GM06990 (cell line): ENCODE measurements at regions not wholly inside any gene's neighbourhood (a gene's known extent, or its start where the extent isn't known, plus 50 kb on each side); places are given as distances from the start of the nearest gene placed in this dataset.
"Not testable (repeated sequence)": the region's sequence is repeated elsewhere in the genome, so short reads cannot be mapped to it uniquely, and the experiment has no call there.

Source experiments
- DNase-seq: peaks from one replicate; pipeline ENCODE4 v3.0.0-alpha.2; 2011; ENCODE audit not compliant: insufficient read length; ENCODE audit errors: extremely low read depth
- H3K27me3 ChIP-seq: replicated peaks from 2 replicates; pipeline ENCODE4 v1.6.0; 2011; ENCODE audit warnings: low read length; ENCODE audit not compliant: control insufficient read depth, insufficient read depth
- H3K36me3 ChIP-seq: 2 replicates; pipeline ENCODE4 v1.5.1; 2011; ENCODE audit warnings: low read length; ENCODE audit not compliant: control insufficient read depth, insufficient read depth
- H3K4me3 ChIP-seq: replicated peaks from 2 replicates; pipeline ENCODE4 v1.5.1; 2011; ENCODE audit warnings: low read depth, mild to moderate bottlenecking, control low read depth, low read length
- TF ChIP-seq, protein P1 (sequence below): IDR thresholded peaks from 2 replicates; pipeline ENCODE4 v1.5.1; 2011; ENCODE audit warnings: low read length, control low read depth, mild to moderate bottlenecking, inconsistent platforms; ENCODE audit not compliant: insufficient read depth, poor library complexity, severe bottlenecking

DNA sequence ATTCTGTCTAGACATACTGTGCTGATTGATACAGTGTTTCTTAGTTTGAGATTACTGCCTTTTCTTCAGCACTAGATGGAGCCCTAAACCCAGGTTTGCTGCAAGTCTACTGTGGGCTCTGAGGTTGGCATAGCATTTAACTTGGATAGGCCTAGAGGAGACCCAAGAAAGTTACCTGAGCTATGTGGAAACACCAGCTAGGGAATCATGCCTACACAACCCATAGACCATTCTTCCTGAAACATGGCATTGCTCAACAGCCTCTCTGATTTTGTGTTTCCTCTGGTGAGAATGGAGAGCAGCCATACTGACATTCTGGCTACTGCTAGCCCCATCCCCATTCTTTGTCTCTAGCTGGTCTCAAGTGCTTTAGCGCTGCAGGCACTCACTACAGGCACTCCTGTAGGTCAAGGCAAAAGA is 287.7 kb upstream of the PCDH18 start:
- TF ChIP-seq, protein P1, sequence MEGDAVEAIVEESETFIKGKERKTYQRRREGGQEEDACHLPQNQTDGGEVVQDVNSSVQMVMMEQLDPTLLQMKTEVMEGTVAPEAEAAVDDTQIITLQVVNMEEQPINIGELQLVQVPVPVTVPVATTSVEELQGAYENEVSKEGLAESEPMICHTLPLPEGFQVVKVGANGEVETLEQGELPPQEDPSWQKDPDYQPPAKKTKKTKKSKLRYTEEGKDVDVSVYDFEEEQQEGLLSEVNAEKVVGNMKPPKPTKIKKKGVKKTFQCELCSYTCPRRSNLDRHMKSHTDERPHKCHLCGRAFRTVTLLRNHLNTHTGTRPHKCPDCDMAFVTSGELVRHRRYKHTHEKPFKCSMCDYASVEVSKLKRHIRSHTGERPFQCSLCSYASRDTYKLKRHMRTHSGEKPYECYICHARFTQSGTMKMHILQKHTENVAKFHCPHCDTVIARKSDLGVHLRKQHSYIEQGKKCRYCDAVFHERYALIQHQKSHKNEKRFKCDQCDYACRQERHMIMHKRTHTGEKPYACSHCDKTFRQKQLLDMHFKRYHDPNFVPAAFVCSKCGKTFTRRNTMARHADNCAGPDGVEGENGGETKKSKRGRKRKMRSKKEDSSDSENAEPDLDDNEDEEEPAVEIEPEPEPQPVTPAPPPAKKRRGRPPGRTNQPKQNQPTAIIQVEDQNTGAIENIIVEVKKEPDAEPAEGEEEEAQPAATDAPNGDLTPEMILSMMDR: peak; percentile 59
- Histone ChIP-seq H3K4me3 (no peak overlapping the region), H3K36me3 (no peaks in the 10 kb centered on the region), H3K27me3 (no peaks in the 10 kb centered on the region)
- DNase-seq: no peak

- H3K27me3 ChIP-seq: no peaks in the 10 kb centered on the region
- no peaks in the 10 kb centered on the region for H3K36me3 ChIP-seq
- no peak for DNase-seq
- H3K4me3 ChIP-seq: no peak overlapping the region
- TF ChIP-seq, protein P1: no peak
Measured at GRCh38 chr4:137812258-137812657, 280.0 kb upstream of the PCDH18 start.

GRCh38 chr4:137806420-137806819 is 274.1 kb upstream of the PCDH18 start:
- H3K36me3 ChIP-seq: no peaks in the 10 kb centered on the region
- TF ChIP-seq, protein P1: no peak
- H3K4me3 ChIP-seq: no peak overlapping the region
- no peak for DNase-seq
- H3K27me3 ChIP-seq: no peaks in the 10 kb centered on the region

DNA sequence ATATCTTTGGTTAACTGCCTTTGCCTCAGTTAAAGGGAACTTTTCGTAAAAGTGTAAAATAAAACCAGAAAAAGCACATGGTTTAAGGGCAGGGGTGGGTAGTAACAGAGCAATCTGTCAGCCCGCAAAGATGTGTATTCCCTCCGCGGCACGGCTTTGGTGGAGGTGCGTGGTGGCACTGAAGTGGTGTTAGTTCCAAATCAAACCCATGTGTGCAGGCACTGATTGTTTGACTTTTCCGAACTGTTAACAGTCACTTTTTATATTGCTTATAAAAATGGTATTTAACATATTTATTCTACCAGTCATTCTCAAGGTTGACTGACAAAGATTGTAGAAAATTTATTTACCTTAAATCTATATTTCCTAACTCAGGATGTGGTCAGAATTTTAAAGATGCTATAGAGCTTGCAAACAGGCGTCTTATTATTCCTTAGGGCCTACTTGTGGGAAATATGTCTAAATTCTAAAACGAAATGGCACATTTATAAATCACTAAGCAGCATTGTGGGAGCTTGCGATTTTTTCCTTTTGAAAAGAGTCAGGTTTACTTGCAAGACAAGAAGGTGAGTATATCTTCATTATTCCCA is 272.7 kb upstream of the PCDH18 start:
- no peak overlapping the region for H3K4me3 ChIP-seq
- no peaks in the 10 kb centered on the region for H3K27me3 ChIP-seq
- DNase-seq: no peak
- H3K36me3 ChIP-seq: no peaks in the 10 kb centered on the region
- TF ChIP-seq, protein P1: no peak

DNA sequence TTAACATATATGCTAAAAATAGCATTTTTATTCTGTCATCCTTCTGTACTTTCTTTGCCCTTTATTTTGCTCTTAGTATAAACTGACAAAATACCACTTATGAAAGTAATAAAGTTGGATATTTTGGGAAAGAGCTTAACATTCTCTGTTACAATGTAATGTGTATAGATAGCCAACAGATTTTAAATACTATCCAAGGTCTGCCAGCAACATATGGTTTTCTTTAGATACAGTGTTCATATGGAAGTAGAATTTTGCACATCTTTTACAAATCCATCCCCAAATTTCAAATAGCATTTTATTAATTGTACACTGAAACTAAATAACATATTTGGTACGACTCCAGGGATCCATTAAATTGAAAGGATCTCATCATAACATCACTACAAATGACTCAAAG is 268.6 kb upstream of the PCDH18 start:
- no peak for DNase-seq
- no peaks in the 10 kb centered on the region for H3K27me3 ChIP-seq
- no peak overlapping the region for H3K4me3 ChIP-seq
- no peaks in the 10 kb centered on the region for H3K36me3 ChIP-seq
- TF ChIP-seq, protein P1: no peak

GRCh38 chr4:137794764-137795254 is 262.5 kb upstream of the PCDH18 start:
- H3K27me3 ChIP-seq: no peaks in the 10 kb centered on the region
- no peak for DNase-seq
- TF ChIP-seq, protein P1: no peak
- no peaks in the 10 kb centered on the region for H3K36me3 ChIP-seq
- H3K4me3 ChIP-seq: no peak overlapping the region

GRCh38 chr4:137789263-137789662 is 257.0 kb upstream of the PCDH18 start:
- not testable (repeated sequence) for DNase-seq, H3K4me3 ChIP-seq, H3K36me3 ChIP-seq, H3K27me3 ChIP-seq

- not testable (repeated sequence) for H3K27me3 ChIP-seq, H3K4me3 ChIP-seq, DNase-seq, H3K36me3 ChIP-seq
Measured at GRCh38 chr4:137783923-137784322, 251.6 kb upstream of the PCDH18 start.
